ENCODE measurements at regions not wholly inside any gene's neighbourhood (a gene's known extent, or its start where the extent isn't known, plus 50 kb on each side); places are given as distances from the start of the nearest gene placed in this dataset.
"Not testable (repeated sequence)": the region's sequence is repeated elsewhere in the genome, so short reads cannot be mapped to it uniquely, and the experiment has no call there.

DNA sequence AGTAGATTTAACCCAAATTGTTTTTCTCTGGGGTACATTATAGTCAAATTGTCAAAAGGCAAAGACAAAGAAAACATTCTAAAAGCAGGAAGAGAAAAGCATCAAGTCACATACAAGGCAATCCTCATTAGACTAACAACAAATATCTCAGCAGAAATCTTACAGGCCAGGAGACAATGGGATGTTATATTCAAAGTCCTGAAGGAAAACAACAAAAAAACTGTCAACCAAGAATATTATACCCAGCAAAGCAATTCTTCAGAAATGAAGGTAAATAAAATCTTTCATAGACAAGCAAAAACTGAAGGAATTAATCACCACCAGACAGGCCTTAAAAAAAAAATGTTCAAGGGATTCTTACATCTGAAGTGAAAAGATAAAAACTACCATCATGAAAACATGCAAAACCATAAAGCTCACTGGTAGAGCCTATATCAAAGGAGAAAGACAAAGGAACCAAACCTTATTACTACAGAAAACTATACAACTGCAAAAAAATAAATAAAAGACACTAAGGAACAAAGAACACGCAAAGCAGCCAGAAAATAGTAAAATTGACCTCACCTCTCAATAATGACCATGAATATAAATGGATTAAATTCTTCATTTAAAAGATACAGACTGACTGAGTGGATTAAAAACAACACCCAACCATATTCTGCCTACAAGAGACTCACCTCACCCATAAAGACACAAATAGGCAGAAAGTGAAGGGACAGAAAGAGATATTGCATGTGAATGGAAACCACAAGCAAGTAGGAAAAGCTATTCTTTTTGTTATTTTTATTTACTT lies 113.8 kb upstream of the ZC3H11B start:
- DNase-seq (ENCODE audit: low spot score) = no peak

DNA sequence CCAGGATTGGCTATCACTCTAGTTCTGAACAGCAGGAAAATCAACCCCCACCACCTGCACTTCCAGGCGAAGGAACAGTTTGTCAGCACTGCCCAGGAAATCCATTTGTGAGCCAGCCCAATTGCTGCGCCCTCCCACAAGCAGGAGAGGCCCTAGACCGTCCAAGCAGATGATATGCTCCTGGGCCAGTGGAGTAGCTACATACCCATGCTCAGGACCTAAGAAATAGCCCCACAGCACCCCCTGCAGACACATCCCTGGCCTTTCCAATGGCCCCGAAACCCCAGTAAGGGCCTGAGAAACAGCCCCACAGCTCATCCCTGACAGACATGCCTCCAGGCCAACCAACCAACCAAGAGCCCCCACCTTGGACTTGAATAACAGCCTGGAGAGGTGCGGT lies 111.5 kb upstream of the ZC3H11B start:
- DNase-seq (ENCODE audit: low spot score) = no peak

DNA sequence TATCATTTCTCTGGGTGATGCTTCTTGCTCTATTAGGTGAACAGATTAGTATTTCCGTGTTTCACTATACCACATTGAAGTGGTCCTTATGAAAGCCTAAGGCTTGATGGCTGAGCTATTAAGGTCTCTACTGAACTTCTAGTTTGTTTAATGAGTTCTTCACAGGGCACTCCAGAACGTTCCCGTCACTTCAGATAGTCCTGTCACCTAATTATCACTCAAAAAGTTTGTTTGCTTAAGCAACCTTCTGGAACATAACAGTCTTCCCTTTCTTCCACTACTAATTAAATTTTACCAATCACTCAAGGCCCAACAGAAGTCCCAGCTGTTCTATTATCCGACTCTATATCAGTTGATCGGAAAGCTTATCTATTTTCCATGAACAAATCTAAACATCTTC lies 104.6 kb upstream of the ZC3H11B start:
- no peak for DNase-seq (ENCODE audit: low spot score)

DNA sequence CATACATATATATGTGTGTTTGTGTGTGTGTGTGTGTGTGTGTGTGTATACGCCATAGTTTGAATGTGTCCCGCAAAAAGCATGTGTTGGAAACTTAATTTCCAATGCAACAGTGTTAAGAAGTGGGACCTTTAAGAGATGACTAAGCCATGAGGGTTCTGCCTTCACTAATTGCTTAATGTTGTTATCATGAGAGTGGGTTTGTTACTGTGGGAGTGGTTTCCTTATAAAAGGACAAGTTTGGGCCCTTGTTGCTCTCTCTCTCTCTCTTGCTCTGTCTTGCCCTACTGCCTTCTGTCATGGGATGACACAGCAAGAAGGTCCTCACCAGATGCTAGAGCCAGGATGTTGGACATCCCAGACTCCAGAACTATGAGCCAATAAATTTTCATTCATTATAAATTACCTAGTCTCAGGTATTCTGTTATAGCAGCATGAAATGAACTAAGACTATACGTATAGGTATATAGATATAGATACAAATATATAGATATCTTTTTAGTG lies 103.8 kb upstream of the ZC3H11B start:
- DNase-seq (ENCODE audit: low spot score) = no peak

DNA sequence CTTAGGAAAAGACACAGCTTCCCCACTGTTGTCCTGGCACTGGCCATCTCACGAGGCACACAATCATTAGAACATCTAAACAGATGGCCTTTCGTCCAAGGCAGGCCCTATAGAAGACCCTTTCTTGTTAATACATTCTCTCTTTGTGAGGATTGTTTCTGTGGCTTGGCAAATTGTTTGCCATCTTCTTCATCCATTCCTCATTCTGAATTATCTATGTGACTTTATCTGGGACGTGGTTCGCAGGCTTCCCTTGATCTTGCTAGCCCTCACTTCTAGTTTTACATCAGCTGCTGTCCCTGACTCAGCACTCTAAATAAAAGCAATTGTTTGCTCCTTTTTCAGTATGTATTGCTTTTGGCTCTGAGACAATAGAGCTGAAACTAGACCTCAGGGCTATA lies 101.1 kb upstream of the ZC3H11B start:
- DNase-seq (ENCODE audit: low spot score) = no peak

DNA sequence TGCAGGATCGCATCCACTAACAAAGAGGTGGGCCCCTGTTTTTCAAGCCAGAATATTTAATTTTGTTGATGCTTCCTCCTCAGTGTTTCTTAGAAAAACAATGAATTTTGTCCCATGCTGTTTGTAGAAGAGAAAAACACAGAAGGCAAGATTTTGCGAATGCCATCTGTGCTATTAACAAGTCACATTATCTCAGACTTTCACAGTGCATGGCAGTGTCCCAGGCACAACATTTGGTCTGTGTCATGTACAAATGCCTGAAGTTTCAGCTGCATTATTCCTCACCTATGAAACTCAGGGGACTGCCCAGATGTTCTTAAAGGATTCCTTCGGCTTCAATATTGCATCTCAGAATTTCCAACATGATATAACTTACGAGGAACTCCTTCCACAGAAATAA lies 99.6 kb upstream of the ZC3H11B start:
- no peak for DNase-seq (ENCODE audit: low spot score)

DNA sequence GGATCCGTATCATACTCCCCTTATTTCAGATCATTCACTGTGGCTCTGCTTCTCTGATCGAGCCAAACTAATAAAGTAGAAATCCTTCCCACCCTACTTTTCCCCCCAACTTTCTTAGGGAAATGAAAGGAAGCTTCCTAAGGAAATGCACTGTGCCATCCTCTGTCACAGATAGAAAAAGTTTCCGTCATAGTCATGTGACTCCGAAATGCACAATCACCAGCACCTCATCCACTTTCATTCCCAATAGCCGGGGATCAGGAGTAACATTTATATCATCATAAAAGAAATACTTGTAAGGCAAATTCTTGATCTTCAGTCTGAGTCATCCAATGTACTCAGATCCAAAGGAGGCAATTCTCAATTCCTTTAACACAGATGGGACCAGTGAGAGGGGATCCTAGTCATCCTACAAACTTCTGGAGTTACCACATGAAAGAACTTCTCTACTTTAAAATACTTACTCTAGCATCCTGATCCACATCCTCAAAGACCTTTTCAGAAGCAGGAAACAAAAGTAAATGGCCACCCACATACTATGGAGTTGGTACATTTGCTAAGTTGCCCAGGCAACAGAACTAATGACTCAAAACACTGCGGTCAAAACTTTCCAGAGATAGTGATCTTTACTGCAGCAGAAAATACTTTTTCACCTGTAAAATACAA lies 97.8 kb upstream of the ZC3H11B start:
- DNase-seq (ENCODE audit: low spot score) = no peak

DNA sequence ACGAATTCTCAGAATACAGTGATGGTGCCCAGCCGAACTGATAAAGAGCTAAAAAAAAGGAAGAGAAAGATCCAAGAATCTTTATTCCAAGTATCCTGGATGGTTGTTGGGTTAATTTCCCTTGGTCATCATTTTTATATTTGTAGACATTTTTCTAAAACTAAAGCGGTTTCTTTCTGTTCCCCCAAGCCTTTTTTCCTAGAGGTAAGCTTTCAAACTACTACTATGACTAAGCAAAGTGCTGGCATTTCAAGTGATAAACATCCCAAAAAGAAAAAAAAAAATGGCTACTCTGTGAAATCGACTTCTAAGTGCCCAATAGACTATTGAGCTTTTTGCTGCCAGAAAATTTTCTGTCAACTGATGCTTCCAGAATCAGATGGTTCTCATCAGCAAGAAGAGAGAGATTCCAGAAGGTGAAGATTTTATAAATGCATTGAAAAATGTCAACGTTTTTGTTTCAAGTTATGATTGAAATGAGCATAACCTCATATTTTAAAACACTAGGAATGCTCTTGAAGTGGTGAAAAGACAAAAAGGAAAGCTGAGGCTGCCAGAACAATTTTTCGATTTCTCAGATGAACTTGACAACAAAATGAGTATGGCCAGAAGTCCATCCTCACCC lies 96.1 kb upstream of the ZC3H11B start:
- DNase-seq (ENCODE audit: low spot score) = no peak

DNA sequence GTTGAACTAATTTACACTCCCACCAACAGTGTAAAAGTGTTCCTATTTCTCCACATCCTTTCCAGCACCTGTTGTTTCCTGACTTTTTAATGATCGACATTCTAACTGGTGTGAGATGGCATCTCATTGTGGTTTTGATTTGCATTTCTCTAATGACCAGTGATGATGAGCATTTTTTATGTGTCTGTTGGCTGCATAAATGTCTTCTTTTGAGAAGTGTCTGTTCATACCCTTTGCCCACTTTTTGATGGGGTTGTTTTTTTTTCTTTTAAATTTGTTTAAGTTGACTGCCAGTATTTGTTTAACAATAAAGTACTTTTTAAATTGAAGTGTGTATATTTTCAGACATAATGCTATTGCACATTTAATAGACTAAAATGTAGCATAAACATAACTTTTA lies 95.0 kb upstream of the ZC3H11B start:
- not testable (repeated sequence) for DNase-seq (ENCODE audit: low spot score)

DNA sequence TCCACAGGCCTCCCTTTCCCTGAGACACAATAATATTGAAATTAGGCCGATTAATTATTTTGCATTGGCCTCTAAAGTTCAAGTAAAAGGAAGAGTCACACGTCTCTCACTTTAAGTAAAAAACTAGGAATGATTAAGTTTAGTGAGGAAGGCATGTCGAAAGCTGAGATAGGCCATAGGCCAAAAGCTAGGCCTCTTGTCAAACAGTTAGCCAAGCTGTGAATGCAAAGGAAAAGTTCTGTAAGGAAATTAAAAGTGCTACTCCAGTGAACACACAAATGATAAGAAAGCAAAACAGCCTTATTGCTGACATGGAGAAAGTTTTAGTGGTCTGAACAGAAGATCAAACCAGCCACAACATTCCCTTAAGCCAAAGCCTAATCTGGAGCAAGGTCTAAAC lies 91.4 kb upstream of the ZC3H11B start:
- DNase-seq (ENCODE audit: low spot score) = not testable (repeated sequence)

DNA sequence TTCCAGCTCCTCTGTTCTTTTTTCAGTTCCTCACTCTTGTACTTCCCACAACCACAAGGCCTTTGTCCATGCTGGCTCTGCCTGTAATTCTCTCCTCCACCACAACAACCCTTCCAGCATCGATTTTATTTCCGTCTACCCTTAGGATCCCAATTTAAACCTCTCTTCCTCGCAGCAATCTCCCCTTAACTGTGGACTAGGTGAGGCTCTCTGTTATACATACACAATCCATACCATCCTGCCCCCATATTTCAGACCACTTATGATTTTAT lies 90.4 kb upstream of the ZC3H11B start:
- no peak for DNase-seq (ENCODE audit: low spot score)

DNA sequence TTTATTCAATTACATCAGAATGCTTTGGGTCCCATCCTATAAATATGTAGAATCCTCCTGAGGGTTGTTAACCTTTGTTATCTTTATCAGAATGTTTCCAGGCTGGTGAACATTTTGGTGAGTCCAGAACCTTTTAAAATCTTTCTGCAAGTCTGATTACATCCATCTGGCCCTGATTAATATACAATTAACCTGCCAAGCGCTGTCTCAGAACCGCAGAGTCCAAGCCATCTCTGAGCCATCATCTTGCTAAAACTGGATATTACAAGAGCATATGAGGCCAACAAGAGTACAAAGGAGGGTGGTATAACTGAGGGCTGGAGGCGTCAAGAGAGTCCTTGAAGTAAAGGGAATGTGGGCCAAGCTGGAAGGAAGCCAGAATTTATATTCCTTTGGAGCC lies 88.6 kb upstream of the ZC3H11B start:
- no peak for DNase-seq (ENCODE audit: low spot score)

DNA sequence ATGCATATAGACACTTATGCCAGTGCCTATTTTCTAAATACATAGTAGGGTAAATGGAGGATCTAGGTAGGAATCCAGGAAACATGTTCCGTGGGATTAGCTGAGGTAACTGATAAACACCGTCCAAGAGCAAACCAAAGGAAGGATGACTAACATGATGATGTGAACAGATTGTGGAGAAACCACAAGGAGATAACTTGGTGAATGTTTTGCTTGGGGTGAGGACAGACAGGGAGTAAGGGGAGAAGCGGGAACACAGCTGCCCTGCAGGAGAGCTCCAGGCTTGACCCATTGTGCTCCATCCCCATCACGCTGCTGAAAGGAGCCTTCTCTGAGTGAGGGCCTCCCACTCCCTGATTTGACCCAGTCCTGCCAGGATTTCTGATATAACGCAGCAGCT lies 87.0 kb upstream of the ZC3H11B start:
- DNase-seq (ENCODE audit: low spot score) = no peak

DNA sequence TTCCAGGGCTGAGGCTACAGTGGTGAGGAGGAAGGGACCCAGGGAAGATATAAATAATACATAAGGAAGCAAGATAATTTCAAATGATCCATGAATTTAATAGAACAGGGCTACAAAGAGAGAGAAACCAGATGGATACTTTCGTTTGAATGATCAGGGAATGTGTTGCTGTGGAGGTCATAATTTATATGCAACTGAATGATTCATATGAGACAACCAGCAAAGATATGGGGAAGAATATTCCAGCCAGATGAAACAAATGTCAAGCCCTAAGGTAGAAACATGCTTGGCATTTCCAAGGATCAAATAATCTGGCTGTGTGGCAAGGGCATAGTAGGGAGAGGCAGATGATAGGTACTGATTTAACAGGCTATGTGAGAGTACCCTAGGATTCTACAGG lies 84.8 kb upstream of the ZC3H11B start:
- no peak for DNase-seq (ENCODE audit: low spot score)

DNA sequence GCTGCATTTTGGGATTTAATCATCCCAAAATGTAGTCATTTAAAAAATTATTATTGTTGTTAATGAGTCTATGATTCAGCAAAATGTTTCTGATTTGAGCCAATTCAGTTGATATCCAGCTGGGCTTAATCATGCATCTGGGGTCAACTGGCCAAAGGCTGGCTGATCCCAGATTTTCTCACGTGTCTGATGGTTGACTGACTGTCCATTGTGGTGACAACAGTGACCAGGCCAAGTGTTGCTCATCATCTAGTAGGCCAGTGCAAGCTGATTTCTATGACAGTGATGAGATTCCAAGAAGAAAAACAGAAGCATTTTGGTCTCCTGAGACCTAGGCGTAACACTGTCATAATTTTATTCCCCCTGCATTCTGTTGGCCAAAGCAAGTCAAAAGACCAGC lies 80.1 kb upstream of the ZC3H11B start:
- DNase-seq (ENCODE audit: low spot score) = no peak

DNA sequence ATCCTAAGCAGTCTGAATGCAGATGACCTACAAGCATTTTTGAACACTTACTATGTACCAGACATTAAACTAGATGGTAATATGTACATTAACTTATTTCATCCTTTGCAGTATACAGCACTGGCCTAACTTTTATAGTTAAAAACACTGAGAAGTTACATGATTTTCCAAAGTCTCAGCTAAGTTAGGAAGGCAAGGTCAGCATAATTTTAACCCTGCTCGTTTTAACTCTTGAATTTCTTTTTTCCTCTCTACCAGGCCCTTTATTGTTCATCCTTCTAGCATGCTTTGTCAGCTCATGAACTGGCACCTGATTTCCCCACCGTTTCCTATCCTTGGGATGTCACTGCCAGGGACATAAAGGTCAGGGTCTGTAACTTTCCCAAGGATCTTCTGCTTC lies 76.9 kb upstream of the ZC3H11B start:
- DNase-seq (ENCODE audit: low spot score) = no peak

DNA sequence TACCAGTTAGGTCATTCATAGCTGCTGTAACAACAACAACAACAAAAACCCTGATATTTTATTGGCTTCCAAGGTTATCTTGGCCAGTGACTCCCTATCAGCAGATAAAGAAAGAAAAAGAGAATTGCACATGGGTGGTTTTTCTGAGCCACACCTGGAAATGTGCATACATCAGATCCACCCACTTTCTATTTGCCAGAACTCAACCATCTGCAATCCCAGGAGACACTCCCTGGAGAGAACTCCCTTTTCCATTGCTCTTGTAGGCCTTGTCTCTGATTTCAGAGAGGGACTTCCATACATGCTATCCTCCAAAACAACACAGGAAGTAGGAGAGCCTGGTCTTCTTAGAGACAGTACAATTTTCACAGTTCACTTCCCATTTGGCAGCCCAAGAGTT lies 74.9 kb upstream of the ZC3H11B start:
- DNase-seq (ENCODE audit: low spot score) = no peak

DNA sequence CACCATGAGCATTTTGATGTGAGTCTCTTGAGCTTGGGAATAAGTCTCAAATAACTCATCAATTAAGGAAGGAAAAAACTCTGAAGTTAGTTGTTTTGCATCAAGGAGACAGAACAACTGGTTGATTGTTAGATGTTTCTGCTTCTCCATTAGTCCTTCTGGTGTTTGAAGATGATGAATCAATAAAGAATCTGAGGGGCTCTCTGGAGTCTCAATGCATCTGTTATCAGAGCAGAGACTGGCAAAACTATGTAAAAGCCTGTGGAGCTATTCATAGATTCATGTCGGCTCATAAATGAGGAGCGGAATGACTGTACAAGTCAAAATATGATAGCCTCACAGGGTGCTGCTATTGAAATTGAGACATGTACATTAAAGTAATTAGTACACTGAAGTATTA lies 73.3 kb upstream of the ZC3H11B start:
- DNase-seq (ENCODE audit: low spot score) = no peak

DNA sequence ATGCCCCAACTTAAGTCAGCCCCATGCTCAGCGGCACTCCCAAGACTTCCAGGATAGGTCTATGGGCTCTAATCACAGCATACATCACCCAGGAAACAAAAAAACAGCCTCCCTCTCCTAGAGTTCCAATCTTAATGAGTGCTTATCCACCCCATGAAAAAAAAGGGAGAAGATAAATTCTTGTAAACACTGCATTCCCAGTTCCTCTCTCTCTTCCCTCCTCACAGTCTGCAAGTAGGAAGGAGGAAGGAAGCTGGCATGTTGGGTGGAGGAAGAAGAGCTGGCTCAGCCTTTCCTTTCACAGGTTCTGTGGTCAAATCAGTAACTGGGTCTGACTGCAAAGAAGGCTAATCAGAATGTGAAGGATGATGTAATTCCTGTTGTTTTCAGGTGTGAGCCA lies 69.9 kb upstream of the ZC3H11B start:
- no peak for DNase-seq (ENCODE audit: low spot score)

DNA sequence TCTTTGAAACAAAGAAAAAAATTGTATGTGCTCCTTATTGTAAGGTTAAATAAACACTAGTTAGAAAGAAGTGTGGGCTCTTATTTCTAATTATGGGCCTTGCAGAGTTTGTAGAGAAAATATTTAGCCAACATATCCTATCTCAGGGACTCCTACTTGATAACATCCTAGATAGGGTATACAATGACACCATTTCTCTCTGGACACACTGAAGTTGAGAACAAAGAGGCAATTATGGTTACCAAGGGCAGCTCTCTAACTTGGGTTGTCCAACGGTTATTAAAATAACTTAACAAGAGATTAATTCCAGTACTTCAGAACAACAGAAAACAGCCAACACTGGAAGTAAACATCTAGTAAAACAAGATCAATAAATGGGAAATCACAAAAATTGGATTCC lies 69.0 kb upstream of the ZC3H11B start:
- DNase-seq (ENCODE audit: low spot score) = no peak

DNA sequence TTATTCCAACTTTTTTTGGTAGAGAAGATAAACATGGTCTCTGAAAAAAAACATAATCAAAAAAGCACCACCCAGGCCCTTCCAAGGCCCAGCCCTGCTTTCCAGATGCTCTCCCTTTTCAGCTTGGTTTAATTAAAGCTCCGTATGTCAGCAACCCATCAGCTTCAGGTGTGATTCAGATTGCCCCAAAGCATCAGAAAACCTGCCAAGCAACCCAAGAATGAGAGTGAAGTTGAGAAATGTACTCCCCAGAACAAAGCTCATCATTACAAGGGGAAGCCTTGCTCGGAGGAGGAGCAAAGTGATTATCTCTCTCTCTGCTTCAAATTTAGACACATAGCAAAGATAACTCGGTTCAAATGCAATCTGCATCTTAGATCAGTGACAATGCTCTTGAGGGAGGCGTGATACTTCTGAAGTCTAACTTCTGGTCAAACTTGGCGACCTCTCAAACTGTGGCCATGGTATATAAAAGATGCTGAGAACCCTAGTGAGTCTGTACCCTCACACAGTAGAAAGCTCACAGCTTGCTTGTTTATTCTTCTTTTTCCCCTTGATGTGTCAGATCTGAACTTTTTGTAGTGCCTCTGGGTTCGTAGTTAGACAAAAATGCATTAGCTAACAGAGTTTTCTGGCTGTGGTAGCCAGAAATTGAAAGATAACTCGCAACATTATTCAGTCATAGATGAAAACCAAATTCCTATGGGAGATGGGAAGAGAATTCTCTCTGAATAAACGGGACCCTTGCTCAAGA lies 63.3 kb upstream of the ZC3H11B start:
- DNase-seq (ENCODE audit: low spot score) = no peak

DNA sequence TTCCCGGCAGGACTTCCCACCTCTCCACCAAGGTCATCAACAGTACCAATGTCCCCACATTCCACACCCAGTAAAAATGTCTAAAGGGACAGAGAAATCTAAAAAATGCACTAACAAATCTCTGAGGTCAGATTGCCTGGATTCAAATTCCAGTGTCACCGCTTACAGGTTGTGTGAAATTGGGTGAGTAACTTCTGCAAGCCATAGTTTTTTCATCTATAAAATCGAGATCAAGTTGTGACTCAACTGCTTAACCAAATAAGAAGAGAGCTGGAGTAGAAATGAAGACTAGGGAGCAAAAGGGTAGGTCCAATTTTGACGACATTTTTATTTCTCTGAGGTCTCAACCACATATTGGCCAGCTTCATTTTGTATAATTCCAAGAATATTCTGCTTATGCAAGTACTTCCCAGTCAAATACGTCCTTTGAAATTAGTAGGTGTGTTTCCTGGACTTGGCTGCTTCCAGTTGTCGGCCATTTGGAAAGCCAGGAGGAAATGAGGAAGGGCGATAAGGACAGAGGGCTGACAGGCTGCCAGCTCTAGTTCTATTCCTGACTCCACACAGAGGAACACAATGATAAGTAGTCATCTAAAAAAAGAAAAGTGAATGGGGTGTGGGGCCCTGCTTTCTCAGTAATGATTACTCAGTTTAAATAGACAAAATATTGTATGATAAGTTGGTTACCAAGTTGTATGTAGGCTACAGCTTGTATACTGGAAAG lies 57.7 kb upstream of the ZC3H11B start:
- DNase-seq (ENCODE audit: low spot score) = no peak
